ENCODE measurements at regions not wholly inside any gene's neighbourhood (a gene's known extent, or its start where the extent isn't known, plus 50 kb on each side); places are given as distances from the start of the nearest gene placed in this dataset.

DNA sequence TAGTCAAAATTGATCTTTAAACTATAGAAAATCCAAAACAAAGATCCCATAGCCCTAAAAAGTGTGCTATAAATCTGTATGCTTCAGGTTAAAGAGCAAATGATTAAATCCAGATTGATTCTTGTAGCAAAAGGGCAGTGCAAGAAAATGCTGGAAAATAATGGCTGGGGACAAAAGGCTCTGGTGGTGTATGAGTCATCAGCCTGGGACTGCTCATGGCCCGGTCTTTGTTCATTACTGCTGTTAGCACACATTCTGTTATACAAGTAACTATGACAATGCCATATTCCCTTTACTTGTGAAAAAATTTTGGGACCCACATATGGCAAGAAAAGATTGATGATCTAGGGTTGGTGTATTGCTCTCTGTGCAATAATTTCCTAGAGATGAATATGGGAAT, 89.1 kb downstream of the RWDD3 start:
- no peak overlapping the region for H3K4me3 ChIP-seq (ENCODE audit: control insufficient read depth in 2 of 3, extremely low read depth in 1 of 3, insufficient read depth in 2 of 3, low read depth in 1 of 3, low read length in 3 of 3)
- H3K9me3 ChIP-seq (ENCODE audit: control insufficient read depth, low read depth, low read length): no peaks in the 10 kb centered on the region
- no peak overlapping the region for H2AFZ ChIP-seq (ENCODE audit: control insufficient read depth, low read length)
- H3K9me1 ChIP-seq (ENCODE audit: control insufficient read depth, extremely low read depth, insufficient read depth, low read length): no peaks in the 10 kb centered on the region
- no peak for TF ChIP-seq EZH2 (IDR thresholded peaks at IDR 0.05; ENCODE audit: low read length)
- TF ChIP-seq, protein P1, sequence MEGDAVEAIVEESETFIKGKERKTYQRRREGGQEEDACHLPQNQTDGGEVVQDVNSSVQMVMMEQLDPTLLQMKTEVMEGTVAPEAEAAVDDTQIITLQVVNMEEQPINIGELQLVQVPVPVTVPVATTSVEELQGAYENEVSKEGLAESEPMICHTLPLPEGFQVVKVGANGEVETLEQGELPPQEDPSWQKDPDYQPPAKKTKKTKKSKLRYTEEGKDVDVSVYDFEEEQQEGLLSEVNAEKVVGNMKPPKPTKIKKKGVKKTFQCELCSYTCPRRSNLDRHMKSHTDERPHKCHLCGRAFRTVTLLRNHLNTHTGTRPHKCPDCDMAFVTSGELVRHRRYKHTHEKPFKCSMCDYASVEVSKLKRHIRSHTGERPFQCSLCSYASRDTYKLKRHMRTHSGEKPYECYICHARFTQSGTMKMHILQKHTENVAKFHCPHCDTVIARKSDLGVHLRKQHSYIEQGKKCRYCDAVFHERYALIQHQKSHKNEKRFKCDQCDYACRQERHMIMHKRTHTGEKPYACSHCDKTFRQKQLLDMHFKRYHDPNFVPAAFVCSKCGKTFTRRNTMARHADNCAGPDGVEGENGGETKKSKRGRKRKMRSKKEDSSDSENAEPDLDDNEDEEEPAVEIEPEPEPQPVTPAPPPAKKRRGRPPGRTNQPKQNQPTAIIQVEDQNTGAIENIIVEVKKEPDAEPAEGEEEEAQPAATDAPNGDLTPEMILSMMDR (optimal IDR thresholded peaks at IDR 0.05 in 1 of 3, IDR thresholded peaks at IDR 0.05 in 1 of 3, conservative IDR thresholded peaks at IDR 0.05 in 1 of 3; ENCODE audit: extremely low read depth in 1 of 3, insufficient read depth in 2 of 3, low read length in 3 of 3): no peak
- H3K9ac ChIP-seq (ENCODE audit: control insufficient read depth, extremely low read depth, insufficient read depth, low read length): no peak overlapping the region
- no peaks in the 10 kb centered on the region for H4K20me1 ChIP-seq (ENCODE audit: control insufficient read depth, extremely low read depth, insufficient read depth, low read length)
- DNase-seq (ENCODE audit: low read depth, low spot score) (no peak), FAIRE-seq (no peak)
- no peak overlapping the region for H3K4me2 ChIP-seq (ENCODE audit: control insufficient read depth, extremely low read depth, insufficient read depth, low read depth, low read length)
- H3K27ac ChIP-seq (ENCODE audit: control insufficient read depth, insufficient read depth, low read length): no peak overlapping the region
- no peaks in the 10 kb centered on the region for H3K4me1 ChIP-seq (ENCODE audit: control insufficient read depth, extremely low read depth, insufficient read depth, low read length)
- dilution Hi-C loops (cut with MboI; ENCODE audit: extremely low pct_ligation_motif_present, low sequenced_read_pairs): no loop called here
- H3K79me2 ChIP-seq (ENCODE audit: control insufficient read depth, insufficient read depth, low read length): no peaks in the 10 kb centered on the region
- no peaks in the 10 kb centered on the region for H3K36me3 ChIP-seq (ENCODE audit: control insufficient read depth in 2 of 2, extremely low read depth in 1 of 2, insufficient read depth in 2 of 2, low read length in 2 of 2)
- H3K27me3 ChIP-seq (ENCODE audit: control insufficient read depth, extremely low read depth, insufficient read depth, low read length): no peaks in the 10 kb centered on the region

DNA sequence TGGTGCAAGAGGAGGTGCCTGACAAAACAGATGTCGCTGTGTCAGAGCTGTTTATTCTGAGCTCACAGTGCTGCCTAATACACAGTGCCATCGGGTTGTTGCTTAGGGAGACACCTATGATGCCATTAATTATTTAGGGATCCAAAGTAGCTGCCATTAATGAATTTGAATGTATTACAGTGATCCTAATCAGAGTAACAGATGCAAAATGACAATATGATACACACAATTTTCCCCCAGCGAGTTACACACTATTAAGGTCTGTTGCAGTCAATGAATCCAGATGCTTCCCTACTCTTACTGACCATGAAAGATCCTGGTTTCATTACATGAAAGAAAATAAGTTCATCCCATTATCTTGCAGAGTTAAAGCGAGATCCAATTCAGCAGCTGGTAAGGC, 91.3 kb downstream of the RWDD3 start:
- Histone ChIP-seq H2AFZ (ENCODE audit: control insufficient read depth, low read length) (no peak overlapping the region), H3K27me3 (ENCODE audit: control insufficient read depth, extremely low read depth, insufficient read depth, low read length) (no peaks in the 10 kb centered on the region), H3K4me2 (ENCODE audit: control insufficient read depth, extremely low read depth, insufficient read depth, low read depth, low read length) (no peak overlapping the region), H3K36me3 (ENCODE audit: control insufficient read depth in 2 of 2, extremely low read depth in 1 of 2, insufficient read depth in 2 of 2, low read length in 2 of 2) (no peaks in the 10 kb centered on the region), H3K9me1 (ENCODE audit: control insufficient read depth, extremely low read depth, insufficient read depth, low read length) (no peaks in the 10 kb centered on the region), H3K79me2 (ENCODE audit: control insufficient read depth, insufficient read depth, low read length) (no peaks in the 10 kb centered on the region), H3K27ac (ENCODE audit: control insufficient read depth, insufficient read depth, low read length) (no peak overlapping the region), H3K4me3 (ENCODE audit: control insufficient read depth in 2 of 3, extremely low read depth in 1 of 3, insufficient read depth in 2 of 3, low read depth in 1 of 3, low read length in 3 of 3) (no peak overlapping the region), H4K20me1 (ENCODE audit: control insufficient read depth, extremely low read depth, insufficient read depth, low read length) (no peaks in the 10 kb centered on the region), H3K9me3 (ENCODE audit: control insufficient read depth, low read depth, low read length) (no peaks in the 10 kb centered on the region), H3K9ac (ENCODE audit: control insufficient read depth, extremely low read depth, insufficient read depth, low read length) (no peak overlapping the region), H3K4me1 (ENCODE audit: control insufficient read depth, extremely low read depth, insufficient read depth, low read length) (no peaks in the 10 kb centered on the region)
- FAIRE-seq: no peak
- DNase-seq (ENCODE audit: low read depth, low spot score): no peak
- dilution Hi-C loops (cut with MboI; ENCODE audit: extremely low pct_ligation_motif_present, low sequenced_read_pairs): no loop called here
- no peak for TF ChIP-seq EZH2 (IDR thresholded peaks at IDR 0.05; ENCODE audit: low read length)
- TF ChIP-seq, protein P1 (optimal IDR thresholded peaks at IDR 0.05 in 1 of 3, IDR thresholded peaks at IDR 0.05 in 1 of 3, conservative IDR thresholded peaks at IDR 0.05 in 1 of 3; ENCODE audit: extremely low read depth in 1 of 3, insufficient read depth in 2 of 3, low read length in 3 of 3): no peak

All from keratinocyte (primary cell).